ENCODE measurements at regions not wholly inside any gene's neighbourhood (a gene's known extent, or its start where the extent isn't known, plus 50 kb on each side); places are given as distances from the start of the nearest gene placed in this dataset.
A peak's percentile ranks its signal among the peaks of the same experiment; 100 is the strongest.

DNA sequence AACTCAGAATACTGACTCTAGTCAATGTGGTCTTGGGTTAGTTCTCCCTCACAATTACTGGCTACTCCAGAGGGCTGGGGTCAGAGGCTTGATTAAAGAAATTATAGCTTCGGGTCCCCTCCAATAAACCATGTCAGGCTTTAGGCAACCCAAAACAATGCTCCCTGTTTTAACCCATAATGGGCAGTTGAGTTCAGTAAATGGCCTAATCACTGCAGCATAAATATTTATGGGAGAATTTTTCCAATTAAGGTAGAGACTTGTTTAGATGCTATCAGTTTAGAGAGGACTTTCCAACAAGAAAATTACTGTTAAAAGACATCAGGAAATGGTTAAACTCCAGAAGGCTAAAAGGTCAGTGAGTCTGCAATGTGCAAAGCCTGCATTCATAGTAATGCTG lies 389.2 kb upstream of the PRICKLE1 start:
- TF ChIP-seq, protein P1, sequence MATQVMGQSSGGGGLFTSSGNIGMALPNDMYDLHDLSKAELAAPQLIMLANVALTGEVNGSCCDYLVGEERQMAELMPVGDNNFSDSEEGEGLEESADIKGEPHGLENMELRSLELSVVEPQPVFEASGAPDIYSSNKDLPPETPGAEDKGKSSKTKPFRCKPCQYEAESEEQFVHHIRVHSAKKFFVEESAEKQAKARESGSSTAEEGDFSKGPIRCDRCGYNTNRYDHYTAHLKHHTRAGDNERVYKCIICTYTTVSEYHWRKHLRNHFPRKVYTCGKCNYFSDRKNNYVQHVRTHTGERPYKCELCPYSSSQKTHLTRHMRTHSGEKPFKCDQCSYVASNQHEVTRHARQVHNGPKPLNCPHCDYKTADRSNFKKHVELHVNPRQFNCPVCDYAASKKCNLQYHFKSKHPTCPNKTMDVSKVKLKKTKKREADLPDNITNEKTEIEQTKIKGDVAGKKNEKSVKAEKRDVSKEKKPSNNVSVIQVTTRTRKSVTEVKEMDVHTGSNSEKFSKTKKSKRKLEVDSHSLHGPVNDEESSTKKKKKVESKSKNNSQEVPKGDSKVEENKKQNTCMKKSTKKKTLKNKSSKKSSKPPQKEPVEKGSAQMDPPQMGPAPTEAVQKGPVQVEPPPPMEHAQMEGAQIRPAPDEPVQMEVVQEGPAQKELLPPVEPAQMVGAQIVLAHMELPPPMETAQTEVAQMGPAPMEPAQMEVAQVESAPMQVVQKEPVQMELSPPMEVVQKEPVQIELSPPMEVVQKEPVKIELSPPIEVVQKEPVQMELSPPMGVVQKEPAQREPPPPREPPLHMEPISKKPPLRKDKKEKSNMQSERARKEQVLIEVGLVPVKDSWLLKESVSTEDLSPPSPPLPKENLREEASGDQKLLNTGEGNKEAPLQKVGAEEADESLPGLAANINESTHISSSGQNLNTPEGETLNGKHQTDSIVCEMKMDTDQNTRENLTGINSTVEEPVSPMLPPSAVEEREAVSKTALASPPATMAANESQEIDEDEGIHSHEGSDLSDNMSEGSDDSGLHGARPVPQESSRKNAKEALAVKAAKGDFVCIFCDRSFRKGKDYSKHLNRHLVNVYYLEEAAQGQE (IDR thresholded peaks at IDR 0.05; ENCODE audit: borderline replicate concordance) = no peak
- TF ChIP-seq, protein P2, sequence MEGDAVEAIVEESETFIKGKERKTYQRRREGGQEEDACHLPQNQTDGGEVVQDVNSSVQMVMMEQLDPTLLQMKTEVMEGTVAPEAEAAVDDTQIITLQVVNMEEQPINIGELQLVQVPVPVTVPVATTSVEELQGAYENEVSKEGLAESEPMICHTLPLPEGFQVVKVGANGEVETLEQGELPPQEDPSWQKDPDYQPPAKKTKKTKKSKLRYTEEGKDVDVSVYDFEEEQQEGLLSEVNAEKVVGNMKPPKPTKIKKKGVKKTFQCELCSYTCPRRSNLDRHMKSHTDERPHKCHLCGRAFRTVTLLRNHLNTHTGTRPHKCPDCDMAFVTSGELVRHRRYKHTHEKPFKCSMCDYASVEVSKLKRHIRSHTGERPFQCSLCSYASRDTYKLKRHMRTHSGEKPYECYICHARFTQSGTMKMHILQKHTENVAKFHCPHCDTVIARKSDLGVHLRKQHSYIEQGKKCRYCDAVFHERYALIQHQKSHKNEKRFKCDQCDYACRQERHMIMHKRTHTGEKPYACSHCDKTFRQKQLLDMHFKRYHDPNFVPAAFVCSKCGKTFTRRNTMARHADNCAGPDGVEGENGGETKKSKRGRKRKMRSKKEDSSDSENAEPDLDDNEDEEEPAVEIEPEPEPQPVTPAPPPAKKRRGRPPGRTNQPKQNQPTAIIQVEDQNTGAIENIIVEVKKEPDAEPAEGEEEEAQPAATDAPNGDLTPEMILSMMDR (IDR thresholded peaks at IDR 0.05; ENCODE audit: poor library complexity, severe bottlenecking) = no peak
- no peak for TF ChIP-seq EZH2 (IDR thresholded peaks at IDR 0.05; ENCODE audit: borderline replicate concordance, insufficient read depth, low read length, poor library complexity, severe bottlenecking)
- Histone ChIP-seq H3K9me3 (ENCODE audit: low read length) (no peaks in the 10 kb centered on the region), H2AFZ (ENCODE audit: low read depth, low read length) (no peak overlapping the region), H3K79me2 (replicated peaks; ENCODE audit: insufficient read depth, low read length) (no peaks in the 10 kb centered on the region), H3K9me2 (ENCODE audit: insufficient read depth, low read length) (no peaks in the 10 kb centered on the region), H3K4me2 (ENCODE audit: low read length) (no peak overlapping the region), H3K36me3 (ENCODE audit: insufficient read depth, low read length) (no peaks in the 10 kb centered on the region), H3K27ac (ENCODE audit: low read length) (no peak overlapping the region), H3K4me3 (ENCODE audit: low read length) (no peak overlapping the region), H3F3A (ENCODE audit: insufficient read depth, low read length, poor library complexity, severe bottlenecking) (no peaks in the 10 kb centered on the region), H3K9ac (ENCODE audit: low read length) (no peak overlapping the region), H4K20me1 (ENCODE audit: insufficient read depth) (no peaks in the 10 kb centered on the region), H3K27me3 (ENCODE audit: insufficient read depth, low read depth, low read length) (no peaks in the 10 kb centered on the region)

DNA sequence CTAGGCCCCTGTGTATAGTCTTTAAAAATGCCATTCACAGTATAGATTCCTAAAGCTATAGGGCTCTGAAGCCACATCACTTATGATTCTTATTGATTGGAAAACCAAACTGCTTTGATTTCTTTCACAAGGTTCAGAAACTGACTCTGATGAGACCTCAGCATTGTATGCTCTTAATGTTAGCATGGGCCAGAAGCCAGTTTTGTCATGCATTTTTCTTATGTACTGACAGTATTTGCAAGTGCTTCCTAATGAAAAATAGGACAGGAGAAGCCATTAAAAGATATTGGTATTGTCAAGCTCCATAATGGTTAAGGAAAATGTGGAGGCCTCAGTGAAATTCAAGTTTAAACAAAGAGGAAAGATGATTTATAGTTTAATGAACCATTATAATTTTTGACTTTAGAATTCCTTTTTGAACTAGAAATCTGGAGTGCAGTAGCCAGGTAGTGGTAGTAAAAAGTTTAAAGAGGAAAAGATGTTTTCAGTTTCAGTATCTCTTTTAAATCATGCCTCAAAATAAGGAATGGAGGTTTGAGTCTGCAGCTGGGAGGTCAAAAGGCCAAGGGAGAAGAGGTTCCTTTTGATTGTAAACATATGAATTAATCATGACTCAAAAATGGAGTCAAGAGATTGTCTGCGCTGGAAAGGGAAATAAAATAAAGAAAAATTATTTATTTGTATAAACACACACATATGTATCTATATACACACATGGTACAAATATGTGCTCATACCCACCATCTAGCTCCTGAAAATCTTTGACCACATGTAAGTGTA lies 388.1 kb upstream of the PRICKLE1 start:
- peak overlapping the region; percentile 3 for H3K27ac ChIP-seq (ENCODE audit: low read length)
- H4K20me1 ChIP-seq (ENCODE audit: insufficient read depth) = no peaks in the 10 kb centered on the region
- H3K9me2 ChIP-seq (ENCODE audit: insufficient read depth, low read length) = no peaks in the 10 kb centered on the region
- no peak overlapping the region for H3K4me3 ChIP-seq (ENCODE audit: low read length)
- H3K79me2 ChIP-seq (replicated peaks; ENCODE audit: insufficient read depth, low read length) = no peaks in the 10 kb centered on the region
- no peaks in the 10 kb centered on the region for H3K36me3 ChIP-seq (ENCODE audit: insufficient read depth, low read length)
- no peaks in the 10 kb centered on the region for H3F3A ChIP-seq (ENCODE audit: insufficient read depth, low read length, poor library complexity, severe bottlenecking)
- H3K27me3 ChIP-seq (ENCODE audit: insufficient read depth, low read depth, low read length) = no peaks in the 10 kb centered on the region
- H3K9ac ChIP-seq (ENCODE audit: low read length) = no peak overlapping the region
- no peak for TF ChIP-seq EP300 (conservative IDR thresholded peaks at IDR 0.05; ENCODE audit: poor library complexity, severe bottlenecking)
- TF ChIP-seq EZH2 (IDR thresholded peaks at IDR 0.05; ENCODE audit: borderline replicate concordance, insufficient read depth, low read length, poor library complexity, severe bottlenecking) = no peak
- H3K9me3 ChIP-seq (ENCODE audit: low read length) = no peaks in the 10 kb centered on the region
- H3K4me2 ChIP-seq (ENCODE audit: low read length) = no peak overlapping the region
- no peak overlapping the region for H2AFZ ChIP-seq (ENCODE audit: low read depth, low read length)

DNA sequence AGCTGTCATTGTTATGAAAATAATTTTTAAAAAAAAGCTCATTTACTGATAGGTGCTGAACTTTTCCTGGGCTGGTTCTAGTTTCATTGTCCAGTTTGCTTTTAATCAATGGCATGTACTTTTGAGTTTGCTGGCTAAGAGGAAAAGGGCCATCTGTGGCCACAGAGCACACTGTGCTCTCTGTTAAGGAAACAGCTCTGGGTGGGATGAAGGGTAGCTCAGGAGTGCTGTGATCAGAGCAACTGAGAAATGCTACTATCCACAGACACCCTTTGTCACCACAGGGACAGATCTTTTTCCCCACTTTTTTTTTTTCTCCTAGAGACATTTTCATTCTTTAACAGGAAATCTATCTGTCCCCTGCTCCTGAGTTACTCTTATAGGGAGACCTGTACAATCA lies 387.1 kb upstream of the PRICKLE1 start:
- Histone ChIP-seq H3K9ac (ENCODE audit: low read length) (no peak overlapping the region), H3K9me3 (ENCODE audit: low read length) (no peaks in the 10 kb centered on the region), H3K9me2 (ENCODE audit: insufficient read depth, low read length) (no peaks in the 10 kb centered on the region), H4K20me1 (ENCODE audit: insufficient read depth) (no peaks in the 10 kb centered on the region), H3F3A (ENCODE audit: insufficient read depth, low read length, poor library complexity, severe bottlenecking) (no peaks in the 10 kb centered on the region), H3K4me3 (ENCODE audit: low read length) (no peak overlapping the region), H3K36me3 (ENCODE audit: insufficient read depth, low read length) (no peaks in the 10 kb centered on the region), H3K27ac (ENCODE audit: low read length) (no peak overlapping the region), H3K4me2 (ENCODE audit: low read length) (no peak overlapping the region), H3K27me3 (ENCODE audit: insufficient read depth, low read depth, low read length) (no peaks in the 10 kb centered on the region), H3K79me2 (replicated peaks; ENCODE audit: insufficient read depth, low read length) (no peaks in the 10 kb centered on the region), H2AFZ (ENCODE audit: low read depth, low read length) (no peak overlapping the region)
- TF ChIP-seq, protein P1 (IDR thresholded peaks at IDR 0.05; ENCODE audit: borderline replicate concordance) = no peak
- no peak for TF ChIP-seq TAF1 (IDR thresholded peaks at IDR 0.05; ENCODE audit: low read depth)
- TF ChIP-seq, protein P2 (IDR thresholded peaks at IDR 0.05; ENCODE audit: poor library complexity, severe bottlenecking) = no peak
- no peak for TF ChIP-seq EP300 (conservative IDR thresholded peaks at IDR 0.05; ENCODE audit: poor library complexity, severe bottlenecking)
